ENCODE measurements at regions not wholly inside any gene's neighbourhood (a gene's known extent, or its start where the extent isn't known, plus 50 kb on each side); places are given as distances from the start of the nearest gene placed in this dataset.
A peak's percentile ranks its signal among the peaks of the same experiment; 100 is the strongest.

GRCh38 chr19:33997690-33998089 lies 174.6 kb upstream of the LSM14A start:
- H3K27me3 ChIP-seq (replicated peaks; ENCODE audit: insufficient read depth, low read depth, low read length, poor library complexity), result peaks cover 11% of the 10 kb centered on the region
- DNase-seq (ENCODE audit: low spot score), result no peak
- ChIA-PET POLR2A (ENCODE audit: low non-redundant PET) (no interaction called here), CTCF (interaction anchor here (0.7 to 1.4 kb wide), 3 partner anchors 99 to 220 kb away, joined by 3 to 18 read pairs (median 5); no protein-coding TSS in a partner anchor)
- intact Hi-C loops (cut with micrococcal nuclease; ENCODE audit: unreplicated experiment), result loop anchor here (2.0 kb wide), 1 partner anchor 219 kb away; no protein-coding TSS in a partner anchor
- H3K36me3 ChIP-seq (ENCODE audit: insufficient read depth, low read length, poor library complexity, severe bottlenecking), result no peaks in the 10 kb centered on the region
- H3K4me3 ChIP-seq (ENCODE audit: low read depth, low read length, poor library complexity, severe bottlenecking), result no peak overlapping the region
- no peak for TF ChIP-seq EZH2 (IDR thresholded peaks at IDR 0.05; ENCODE audit: borderline replicate concordance, low read depth, low read length, poor library complexity, severe bottlenecking)
- peak; percentile 49 for TF ChIP-seq CTCF (conservative IDR thresholded peaks at IDR 0.05; ENCODE audit: low read depth, low read length)
- no peaks in the 10 kb centered on the region for H3K4me1 ChIP-seq (ENCODE audit: insufficient read depth, low read length, poor library complexity, severe bottlenecking)
- H3K9me3 ChIP-seq (ENCODE audit: low read depth, low read length, poor library complexity, severe bottlenecking), result no peaks in the 10 kb centered on the region
- no TSS peak for BruUV-seq (replicated peaks)
- H3K27ac ChIP-seq (ENCODE audit: low read depth, low read length, poor library complexity, severe bottlenecking), result no peak overlapping the region

- peak; percentile 5 for DNase-seq (ENCODE audit: low spot score)
- Histone ChIP-seq H3K4me1 (ENCODE audit: insufficient read depth, low read length, poor library complexity, severe bottlenecking) (no peaks in the 10 kb centered on the region), H3K27ac (ENCODE audit: low read depth, low read length, poor library complexity, severe bottlenecking) (no peak overlapping the region), H3K9me3 (ENCODE audit: low read depth, low read length, poor library complexity, severe bottlenecking) (no peaks in the 10 kb centered on the region), H3K27me3 (replicated peaks; ENCODE audit: insufficient read depth, low read depth, low read length, poor library complexity) (peaks cover 12% of the 10 kb centered on the region), H3K4me3 (ENCODE audit: low read depth, low read length, poor library complexity, severe bottlenecking) (no peak overlapping the region), H3K36me3 (ENCODE audit: insufficient read depth, low read length, poor library complexity, severe bottlenecking) (no peaks in the 10 kb centered on the region)
- no TSS peak for BruUV-seq (replicated peaks)
- TF ChIP-seq EZH2 (IDR thresholded peaks at IDR 0.05; ENCODE audit: borderline replicate concordance, low read depth, low read length, poor library complexity, severe bottlenecking) (no peak), CTCF (conservative IDR thresholded peaks at IDR 0.05; ENCODE audit: low read depth, low read length) (no peak)
- CTCF ChIA-PET, result interaction anchor here (1.3 to 1.4 kb wide), 2 partner anchors 98 to 220 kb away, joined by 3 to 18 read pairs; no protein-coding TSS in a partner anchor
- intact Hi-C loops (cut with micrococcal nuclease; ENCODE audit: unreplicated experiment), result loop anchor here (2.0 kb wide), 1 partner anchor 220 kb away; no protein-coding TSS in a partner anchor
- POLR2A ChIA-PET (ENCODE audit: low non-redundant PET), result interaction anchor here (0.6 kb wide), 1 partner anchor 101 kb away, joined by 3 read pairs; no protein-coding TSS in a partner anchor
Observed at GRCh38 chr19:33998302-33998701, 174.0 kb upstream of the LSM14A start.

GRCh38 chr19:33998739-33999345 lies 173.5 kb upstream of the LSM14A start:
- intact Hi-C loops (cut with micrococcal nuclease; ENCODE audit: unreplicated experiment), result loop anchor here (2.0 kb wide), 1 partner anchor 220 kb away; no protein-coding TSS in a partner anchor
- Histone ChIP-seq H3K27me3 (replicated peaks; ENCODE audit: insufficient read depth, low read depth, low read length, poor library complexity) (peaks cover 18% of the 10 kb centered on the region), H3K9me3 (ENCODE audit: low read depth, low read length, poor library complexity, severe bottlenecking) (no peaks in the 10 kb centered on the region), H3K4me3 (ENCODE audit: low read depth, low read length, poor library complexity, severe bottlenecking) (no peak overlapping the region), H3K4me1 (ENCODE audit: insufficient read depth, low read length, poor library complexity, severe bottlenecking) (no peaks in the 10 kb centered on the region), H3K27ac (ENCODE audit: low read depth, low read length, poor library complexity, severe bottlenecking) (no peak overlapping the region), H3K36me3 (ENCODE audit: insufficient read depth, low read length, poor library complexity, severe bottlenecking) (no peaks in the 10 kb centered on the region)
- DNase-seq (ENCODE audit: low spot score), result peak; percentile 12
- no TSS peak for BruUV-seq (replicated peaks)
- ChIA-PET CTCF (interaction anchor here (1.3 to 1.4 kb wide), 2 partner anchors 98 to 221 kb away, joined by 3 to 18 read pairs; no protein-coding TSS in a partner anchor), POLR2A (ENCODE audit: low non-redundant PET) (interaction anchor here (0.6 kb wide), 1 partner anchor 101 kb away, joined by 3 read pairs; no protein-coding TSS in a partner anchor)
- no peak for TF ChIP-seq EZH2 (IDR thresholded peaks at IDR 0.05; ENCODE audit: borderline replicate concordance, low read depth, low read length, poor library complexity, severe bottlenecking)
- peak; percentile 58 for TF ChIP-seq CTCF (conservative IDR thresholded peaks at IDR 0.05; ENCODE audit: low read depth, low read length)

All from A673 (cell line).